PC-3 (cell line): ENCODE measurements at regions not wholly inside any gene's neighbourhood (a gene's known extent, or its start where the extent isn't known, plus 50 kb on each side); places are given as distances from the start of the nearest gene placed in this dataset.

Experiments used
- ATAC-seq: fragments of 200-7000 bp; cut with Tn5 transposase; 2 replicates; pipeline ENCODE4 v1.9.1; 2020; ENCODE audit warnings: mild to moderate bottlenecking, moderate library complexity
- BruUV-seq: library from RNA; stranded (reverse); fragments of 400-500 nt; replicated peaks from 2 replicates; lab custom pipeline; 2021; lab: Mats Ljungman, UMichigan
- CTCF ChIA-PET: fragments of 300-600 bp; sonication (Branson Sonifier 250); formaldehyde crosslinking; loops from one replicate; lab custom pipeline; 2022; ENCODE audit warnings: antibody characterized with exemption; lab: Charles Lee
- POLR2A ChIA-PET: fragments of 300-600 bp; sonication (Branson Sonifier 250); formaldehyde crosslinking; loops from one replicate; lab custom pipeline; 2022; ENCODE audit warnings: antibody characterized with exemption; ENCODE audit not compliant: unreplicated experiment; lab: Charles Lee
- DNase-seq: peaks from one replicate; pipeline ENCODE4 v3.0.0-alpha.2; 2015
- H2AFZ ChIP-seq: fragments of 300-600 bp; sonication (generic); 2 replicates; pipeline ENCODE4 v1.6.0; 2016; ENCODE audit warnings: antibody characterized with exemption, low read length
- H3F3A ChIP-seq: fragments of 300-600 bp; sonication (generic); one replicate; pipeline ENCODE4 v1.6.0; 2017; ENCODE audit warnings: antibody characterized with exemption, low read length, control low read depth, mild to moderate bottlenecking; ENCODE audit not compliant: unreplicated experiment
- H3K27ac ChIP-seq: fragments of 300-600 bp; sonication (generic); 2 replicates; pipeline ENCODE4 v1.5.1; 2016; ENCODE audit warnings: mild to moderate bottlenecking, low read length
- H3K27me3 ChIP-seq: fragments of 300-600 bp; sonication (generic); 2 replicates; pipeline ENCODE4 v1.6.1; 2016; ENCODE audit warnings: low read length, mixed read lengths
- H3K36me3 ChIP-seq: fragments of 300-600 bp; sonication (generic); 2 replicates; pipeline ENCODE4 v1.6.1; 2016; ENCODE audit warnings: low read depth, mixed run types, low read length, mixed read lengths
- H3K4me1 ChIP-seq: fragments of 300-600 bp; sonication (generic); 2 replicates; pipeline ENCODE4 v1.5.1; 2016; ENCODE audit warnings: low read length; ENCODE audit not compliant: insufficient read depth
- H3K4me2 ChIP-seq: fragments of 300-600 bp; sonication (generic); 2 replicates; pipeline ENCODE4 v1.6.0; 2016; ENCODE audit warnings: low read length
- H3K4me3 ChIP-seq: fragments of 300-600 bp; sonication (generic); 2 replicates; pipeline ENCODE4 v1.5.1; 2016; ENCODE audit warnings: mild to moderate bottlenecking, low read length, mixed read lengths
- H3K79me2 ChIP-seq: fragments of 300-600 bp; sonication (generic); 2 replicates; pipeline ENCODE4 v1.6.1; 2017; ENCODE audit warnings: low read length, mixed read lengths
- H3K9ac ChIP-seq: fragments of 300-600 bp; sonication (generic); 2 replicates; pipeline ENCODE4 v1.6.0; 2016; ENCODE audit warnings: mild to moderate bottlenecking, low read length
- H3K9me2 ChIP-seq: fragments of 300-600 bp; sonication (generic); replicated peaks from 2 replicates; pipeline ENCODE4 v1.6.1; 2016; ENCODE audit warnings: mixed run types, low read length, mixed read lengths
- H3K9me3 ChIP-seq: fragments of 300-600 bp; sonication (generic); 2 replicates; pipeline ENCODE4 v1.6.1; 2016; ENCODE audit warnings: low read length, mixed read lengths
- H4K20me1 ChIP-seq: fragments of 300-600 bp; sonication (generic); 2 replicates; pipeline ENCODE4 v1.6.1; 2016; ENCODE audit warnings: low read length, mixed read lengths
- CTCF ChIP-seq: fragments of 300-600 bp; sonication (generic); conservative IDR thresholded peaks from 2 replicates; pipeline ENCODE4 v1.5.1; 2017; ENCODE audit warnings: antibody characterized with exemption, low read depth, mild to moderate bottlenecking, low read length
- EZH2 ChIP-seq: fragments of 300-600 bp; sonication (generic); IDR thresholded peaks from one replicate; pipeline ENCODE4 v1.6.1; 2017; ENCODE audit warnings: antibody characterized with exemption, mild to moderate bottlenecking, low read length; ENCODE audit not compliant: unreplicated experiment
- EZH2phosphoT487 ChIP-seq: fragments of 300-600 bp; sonication (generic); IDR thresholded peaks from 2 replicates; pipeline ENCODE4 v1.6.1; 2018; ENCODE audit warnings: mild to moderate bottlenecking, antibody characterized with exemption, low read length, borderline replicate concordance
- intact Hi-C: fragments of 100-400 bp; cut with micrococcal nuclease; formaldehyde crosslinking; loops from 2 replicates; pipeline ENCODE4 v1.9.0; 2023

GRCh38 chr7:12814828-12815227 lies 127.4 kb downstream of the ARL4A start:
- no peaks in the 10 kb centered on the region for H3K9me3 ChIP-seq
- TF ChIP-seq EZH2phosphoT487 (no peak), CTCF (no peak), EZH2 (no peak)
- H2AFZ ChIP-seq, result no peak overlapping the region; the same call in 1 of the 2 replicates
- POLR2A ChIA-PET, result no interaction called here
- H3K27ac ChIP-seq, result 0 out of 2 replicates have a peak overlapping the region, but pooled peaks have one; percentile 4
- H3K4me3 ChIP-seq, result no peak overlapping the region
- H3K79me2 ChIP-seq, result no peaks in the 10 kb centered on the region
- H4K20me1 ChIP-seq, result no peaks in the 10 kb centered on the region
- no TSS peak for BruUV-seq
- H3K27me3 ChIP-seq, result no peaks in the 10 kb centered on the region
- H3K4me2 ChIP-seq, result no peak overlapping the region; the same call in 1 of the 2 replicates
- no peak overlapping the region for H3K9ac ChIP-seq
- no peaks in the 10 kb centered on the region for H3K36me3 ChIP-seq
- H3K4me1 ChIP-seq, result peaks cover 14% of the 10 kb centered on the region
- ATAC-seq (no peak), DNase-seq (no peak)
- no peaks in the 10 kb centered on the region for H3F3A ChIP-seq
- no peaks in the 10 kb centered on the region for H3K9me2 ChIP-seq
- intact Hi-C loops, result no loop called here
- CTCF ChIA-PET, result no interaction called here

GRCh38 chr7:12815426-12815825 lies 128.0 kb downstream of the ARL4A start:
- intact Hi-C loops, result no loop called here

More at GRCh38 chr7:12815426-12815825, 128.0 kb downstream of the ARL4A start:
- CTCF ChIA-PET, result no interaction called here
- Histone ChIP-seq H3K79me2 (no peaks in the 10 kb centered on the region), H3K9me3 (no peaks in the 10 kb centered on the region), H3K9me2 (no peaks in the 10 kb centered on the region), H3K4me3 (no peak overlapping the region), H3K36me3 (no peaks in the 10 kb centered on the region), H3K27ac (no peak overlapping the region), H3K9ac (no peak overlapping the region), H3K4me1 (peaks cover 14% of the 10 kb centered on the region), H4K20me1 (no peaks in the 10 kb centered on the region), H3F3A (no peaks in the 10 kb centered on the region), H3K4me2 (no peak overlapping the region), H2AFZ (no peak overlapping the region), H3K27me3 (no peaks in the 10 kb centered on the region)
- ATAC-seq (no peak), DNase-seq (no peak)
- no TSS peak for BruUV-seq
- no peak for TF ChIP-seq EZH2phosphoT487
- no peak for TF ChIP-seq CTCF
- no peak for TF ChIP-seq EZH2
- POLR2A ChIA-PET, result no interaction called here
